GM12878 (cell line): ENCODE measurements at regions not wholly inside any gene's neighbourhood (a gene's known extent, or its start where the extent isn't known, plus 50 kb on each side); places are given as distances from the start of the nearest gene placed in this dataset.

Experiments used
- ATAC-seq: fragments of 200-7000 bp; cut with Tn5 transposase; 3 replicates; pipeline ENCODE4 v1.9.1; 2020; ENCODE audit warnings: mild to moderate bottlenecking, moderate library complexity
- BruUV-seq: library from RNA; stranded (reverse); fragments of 400-500 nt; replicated peaks from 2 replicates; lab custom pipeline; 2021; lab: Mats Ljungman, UMichigan
- CTCF ChIA-PET: fragments of 300-600 bp; sonication (Branson Sonifier 250); formaldehyde crosslinking; extraction: SDS; loops from one replicate; lab custom pipeline; 2021; ENCODE audit warnings: inconsistent platforms; lab: Yijun Ruan, JAX
- POLR2A ChIA-PET: fragments of 350-600 bp; formaldehyde crosslinking; extraction: SDS; loops from one replicate; lab custom pipeline; 2021; ENCODE audit warnings: inconsistent platforms; lab: Charles Lee
- RAD21 ChIA-PET: fragments of 300-600 bp; sonication (Branson Sonifier 250); formaldehyde crosslinking; loops from one replicate; lab custom pipeline; 2023; ENCODE audit warnings: antibody characterized with exemption; ENCODE audit not compliant: unreplicated experiment; lab: Charles Lee
- SMC1A ChIA-PET: fragments of 300-600 bp; sonication (Branson Sonifier 250); formaldehyde crosslinking; loops from one replicate; lab custom pipeline; 2023; ENCODE audit not compliant: unreplicated experiment, uncharacterized antibody; lab: Charles Lee
- DNase-seq: peaks from one replicate; pipeline ENCODE4 v3.0.0-alpha.2; 2011; ENCODE audit warnings: low read depth, low spot score
- FAIRE-seq: peaks from 3 replicates; lab custom pipeline; 2011; peaks lifted over from hg19 to GRCh38; lab: Jason Lieb, UNC
- H2AFZ ChIP-seq: 2 replicates; pipeline ENCODE4 v1.6.0; 2011; ENCODE audit warnings: low read depth, low read length, control low read depth; ENCODE audit not compliant: control insufficient read depth
- H3K27ac ChIP-seq: 2 replicates; pipeline ENCODE4 v1.5.1; 2011; ENCODE audit warnings: control low read depth; ENCODE audit not compliant: control insufficient read depth, insufficient read depth
- H3K27me3 ChIP-seq, 2 experiments: replicated peaks in 1 of 2; 2 replicates each; pipeline versions ENCODE4 v1.6.0 to v1.6.1; 2011; ENCODE audit warnings: low read length in 1 of 2; ENCODE audit not compliant: control insufficient read depth in 2 of 2, insufficient read depth in 2 of 2
- H3K36me3 ChIP-seq, 2 experiments: 2 replicates each; pipeline ENCODE4 v1.5.1; 2011; ENCODE audit warnings: low read length in 1 of 2; ENCODE audit not compliant: control insufficient read depth in 2 of 2, insufficient read depth in 2 of 2
- H3K4me1 ChIP-seq: 2 replicates; pipeline ENCODE4 v1.6.1; 2011; ENCODE audit warnings: mild to moderate bottlenecking, low read length, moderate library complexity, mixed read lengths; ENCODE audit not compliant: control insufficient read depth, insufficient read depth
- H3K4me2 ChIP-seq: 2 replicates; pipeline ENCODE4 v1.6.0; 2011; ENCODE audit warnings: control low read depth; ENCODE audit not compliant: control insufficient read depth, insufficient read depth
- H3K4me3 ChIP-seq: fragments of 200-600 bp; sonication (generic); 2 replicates; pipeline ENCODE4 v1.5.1; 2016
- H3K79me2 ChIP-seq: 2 replicates; pipeline ENCODE4 v1.6.0; 2011; ENCODE audit warnings: low read length; ENCODE audit not compliant: control insufficient read depth, insufficient read depth
- H3K9ac ChIP-seq: 2 replicates; pipeline ENCODE4 v1.8.0; 2011; ENCODE audit warnings: low read length, control low read depth, mixed read lengths; ENCODE audit not compliant: control insufficient read depth, insufficient read depth
- H3K9me3 ChIP-seq: replicated peaks from 3 replicates; pipeline ENCODE4 v1.5.1; 2011; ENCODE audit warnings: mild to moderate bottlenecking, low read length; ENCODE audit not compliant: control insufficient read depth, insufficient read depth
- H4K20me1 ChIP-seq: 2 replicates; pipeline ENCODE4 v1.6.0; 2011; ENCODE audit not compliant: control insufficient read depth, insufficient read depth
- CTCF ChIP-seq, 3 experiments: IDR thresholded peaks in 2 of 3; conservative IDR thresholded peaks in 1 of 3; 2 replicates each; pipeline ENCODE4 v1.5.1; 2011; ENCODE audit warnings: low read depth in 3 of 3, low read length in 3 of 3, mild to moderate bottlenecking in 3 of 3, control low read depth in 2 of 3, moderate library complexity in 2 of 3, inconsistent platforms in 1 of 3, mixed read lengths in 1 of 3; ENCODE audit not compliant: control insufficient read depth in 2 of 3, insufficient read depth in 1 of 3; ENCODE audit errors: extremely low read depth in 1 of 3
- RAD21 ChIP-seq: IDR thresholded peaks from 2 replicates; pipeline ENCODE4 v1.6.1; 2011; ENCODE audit warnings: mild to moderate bottlenecking, low read depth, low read length, moderate library complexity; ENCODE audit not compliant: insufficient read depth
- SMC3 ChIP-seq: IDR thresholded peaks from 2 replicates; pipeline ENCODE4 v1.6.1; 2011; ENCODE audit warnings: low read length, improper control_type of control experiment, borderline replicate concordance
- SP1 ChIP-seq: IDR thresholded peaks from one replicate; pipeline ENCODE4 v1.6.1; 2011; ENCODE audit warnings: low read depth, low read length
- WGBS: methylation state at CpG from one replicate; pipeline ENCODE4 v1.1.6; 2016; ENCODE audit warnings: low lambda C conversion rate; ENCODE audit not compliant: insufficient replicate concordance, insufficient coverage; ENCODE audit errors: missing lambda C conversion rate; 5-methylcytosine and 5-hydroxymethylcytosine counted together
- in situ Hi-C: fragments of 300-500 bp; cut with MboI; formaldehyde crosslinking; loops from 9 replicates; pipeline ENCODE4 v1.14.3; 2018; ENCODE audit warnings: mixed read lengths
- intact Hi-C: fragments of 100-400 bp; cut with micrococcal nuclease; formaldehyde crosslinking; loops from one replicate; pipeline ENCODE4 v1.14.2; 2022; ENCODE audit not compliant: unreplicated experiment

- H3K79me2 ChIP-seq = no peaks in the 10 kb centered on the region
- H3K4me3 ChIP-seq = no peak overlapping the region
- H4K20me1 ChIP-seq = no peaks in the 10 kb centered on the region
- peak; percentile 67 for ATAC-seq
- H3K27me3 ChIP-seq = no peaks in the 10 kb centered on the region
- H3K27ac ChIP-seq = no peak overlapping the region
- DNase-seq = peak; percentile 7
- peak; percentile 51 to 59 (median 56); a peak in 5 of 6 replicates for TF ChIP-seq CTCF (IDR thresholded peaks at IDR 0.05 in 2 of 3, conservative IDR thresholded peaks at IDR 0.05 in 1 of 3; ENCODE audit: control insufficient read depth in 2 of 3, extremely low read depth in 1 of 3, insufficient read depth in 1 of 3, low read depth in 3 of 3, low read length in 3 of 3)
- no peak for TF ChIP-seq SP1
- TF ChIP-seq RAD21 = peak; percentile 62
- TF ChIP-seq SMC3 = peak; percentile 40; the same call in 1 of the 2 replicates
- in situ Hi-C loops = loop anchor here (5.0 kb wide), 1 partner anchor 464 kb away; no protein-coding TSS in a partner anchor
- BruUV-seq = no TSS peak
- CTCF ChIA-PET = interaction anchor here (0.5 to 7.2 kb wide), 37 partner anchors 10 to 1725 kb away, joined by 3 to 76 read pairs (median 5); no protein-coding TSS in a partner anchor
- H2AFZ ChIP-seq = no peak overlapping the region
- no peaks in the 10 kb centered on the region for H3K36me3 ChIP-seq
- SMC1A ChIA-PET = interaction anchor here (0.7 to 2.5 kb wide), 15 partner anchors 24 to 1723 kb away, joined by 3 to 12 read pairs (median 3); no protein-coding TSS in a partner anchor
- no peaks in the 10 kb centered on the region for H3K4me1 ChIP-seq
- no peak for FAIRE-seq
- H3K9me3 ChIP-seq = no peaks in the 10 kb centered on the region; the same call in 2 of the 3 replicates
- H3K9ac ChIP-seq = no peak overlapping the region
- WGBS = 16% methylated on average over 3 of the region's 3 CpGs
- no peak overlapping the region for H3K4me2 ChIP-seq
- POLR2A ChIA-PET = interaction anchor here (0.6 kb wide), 1 partner anchor 76 kb away, joined by 3 read pairs; no protein-coding TSS in a partner anchor
- intact Hi-C loops = loop anchor here (2.0 to 10.0 kb wide), 3 partner anchors 206 to 826 kb away; no protein-coding TSS in a partner anchor
- RAD21 ChIA-PET = interaction anchor here (0.5 to 4.1 kb wide), 14 partner anchors 13 to 1588 kb away, joined by 3 to 18 read pairs (median 4); no protein-coding TSS in a partner anchor
These were observed 160.9 kb downstream of the SPTSSA start for GRCh38 chr14:34300882-34301734.
